DMS53 treated with DMSO at 0.1 percent for 48 hours (cell line): ENCODE measurements at regions not wholly inside any gene's neighbourhood (a gene's known extent, or its start where the extent isn't known, plus 50 kb on each side); places are given as distances from the start of the nearest gene placed in this dataset.
"Not testable (repeated sequence)": the region's sequence is repeated elsewhere in the genome, so short reads cannot be mapped to it uniquely, and the experiment has no call there.

Experiments
- DNase-seq: peaks from one replicate; lab custom pipeline; 2025; ENCODE audit not compliant: unreplicated experiment; lab: John Stamatoyannopoulos, UW

DNA sequence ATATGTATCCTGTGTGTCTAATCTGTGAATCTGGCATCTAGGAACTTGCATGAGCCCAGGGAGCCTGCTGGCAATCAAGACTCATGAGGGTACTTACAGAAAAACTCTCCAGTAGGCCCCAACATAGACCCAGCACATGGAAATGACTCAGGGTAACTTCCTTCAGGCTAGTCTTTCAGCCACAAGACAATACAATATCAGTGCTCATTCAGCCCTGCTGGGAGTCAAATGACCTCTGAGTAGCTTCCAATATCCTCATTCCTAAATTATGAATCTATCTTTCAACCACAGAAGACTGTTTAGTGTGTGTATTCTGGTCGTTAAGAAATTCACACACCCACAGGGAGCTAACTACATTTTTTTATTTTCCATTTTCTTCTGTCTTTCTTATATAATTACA is 1273.0 kb downstream of the EFNA5 start:
- DNase-seq, result no peak

DNA sequence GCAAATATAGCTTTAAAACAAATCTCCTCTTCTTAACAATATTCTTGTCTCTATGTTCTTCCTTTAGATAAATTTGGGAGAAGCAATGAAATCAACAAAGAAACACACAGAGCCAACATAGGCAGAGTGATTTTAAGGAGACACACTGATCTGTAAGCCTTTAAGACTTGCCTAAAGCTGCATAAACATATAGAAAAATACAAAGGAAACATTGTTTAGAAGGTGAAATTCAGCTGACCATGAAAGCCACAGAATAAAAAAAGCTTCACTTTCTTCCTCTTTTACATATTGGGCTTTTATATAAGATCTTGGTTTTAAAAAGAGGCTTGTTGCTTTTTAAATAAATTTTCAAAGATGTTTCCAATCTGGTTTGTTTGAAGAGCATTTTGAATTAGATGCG is 1277.5 kb downstream of the EFNA5 start:
- DNase-seq, result no peak

DNA sequence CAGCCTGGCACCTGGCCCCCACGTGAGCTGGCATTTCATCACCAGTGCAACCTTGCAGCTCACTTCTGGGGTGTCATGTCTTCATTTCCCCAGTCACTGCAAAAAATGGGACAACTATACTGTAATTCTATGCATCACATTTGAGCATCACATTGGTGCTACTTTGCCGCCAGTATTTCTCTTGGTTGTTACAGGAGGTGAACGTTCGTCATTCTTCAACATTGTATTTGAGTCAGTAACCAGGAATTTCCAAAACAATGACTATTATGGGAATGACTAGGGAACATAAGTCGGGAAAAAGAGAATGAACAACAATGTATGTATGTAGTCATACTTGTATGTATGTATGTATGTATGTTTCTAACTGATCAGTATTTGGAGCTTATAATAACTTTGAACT is 1278.0 kb downstream of the EFNA5 start:
- no peak for DNase-seq

DNA sequence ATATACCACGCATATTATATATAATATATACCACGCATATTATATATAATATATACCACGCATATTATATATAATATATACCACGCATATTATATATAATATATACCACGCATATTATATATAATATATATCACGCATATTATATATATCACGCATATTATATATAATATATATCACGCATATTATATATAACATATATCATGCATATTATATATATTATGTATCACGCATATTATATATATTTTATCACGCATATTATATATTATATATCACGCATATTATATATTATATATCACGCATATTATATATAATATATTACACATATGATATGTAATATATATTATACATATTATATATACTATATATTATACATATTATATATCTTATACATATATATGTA is 1283.0 kb downstream of the EFNA5 start:
- not testable (repeated sequence) for DNase-seq

DNA sequence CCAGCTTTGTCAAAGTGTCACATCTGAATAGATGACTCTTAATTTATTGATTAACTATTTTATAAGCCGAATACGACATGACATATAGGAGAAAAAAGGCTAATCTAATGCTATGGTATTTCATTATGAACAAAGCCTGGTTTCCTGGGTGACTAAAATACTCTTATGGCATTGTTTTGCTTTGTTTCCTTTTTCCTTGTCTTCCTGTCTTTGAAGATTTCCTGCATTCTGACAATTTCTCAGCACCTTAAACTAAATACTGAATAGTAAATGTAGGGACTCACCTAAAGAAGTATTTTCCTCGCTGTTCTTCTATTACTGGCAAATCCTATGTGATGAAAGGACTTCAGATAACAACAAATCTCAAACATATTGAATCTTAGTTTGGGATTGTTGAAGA is 1284.5 kb downstream of the EFNA5 start:
- no peak for DNase-seq

DNA sequence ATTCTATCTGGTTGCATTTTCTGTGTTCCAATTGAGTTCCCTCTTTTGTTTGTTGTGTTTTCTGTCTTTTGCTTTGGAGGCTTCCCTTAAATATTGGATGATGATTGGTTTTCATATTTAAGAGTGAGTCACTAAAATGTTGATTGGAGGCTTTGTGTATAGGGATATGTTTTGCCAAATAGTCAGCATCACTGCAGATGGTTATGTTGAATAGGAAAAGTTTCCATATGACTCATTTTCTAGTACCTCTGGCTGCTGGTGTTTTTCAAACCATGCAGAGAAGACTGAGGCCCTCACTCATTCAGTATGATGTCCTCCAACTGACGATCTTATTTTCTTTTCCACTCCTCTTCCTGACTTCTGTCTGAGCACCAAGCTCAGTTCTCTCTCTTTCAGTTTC is 1290.0 kb downstream of the EFNA5 start:
- DNase-seq, result no peak

DNA sequence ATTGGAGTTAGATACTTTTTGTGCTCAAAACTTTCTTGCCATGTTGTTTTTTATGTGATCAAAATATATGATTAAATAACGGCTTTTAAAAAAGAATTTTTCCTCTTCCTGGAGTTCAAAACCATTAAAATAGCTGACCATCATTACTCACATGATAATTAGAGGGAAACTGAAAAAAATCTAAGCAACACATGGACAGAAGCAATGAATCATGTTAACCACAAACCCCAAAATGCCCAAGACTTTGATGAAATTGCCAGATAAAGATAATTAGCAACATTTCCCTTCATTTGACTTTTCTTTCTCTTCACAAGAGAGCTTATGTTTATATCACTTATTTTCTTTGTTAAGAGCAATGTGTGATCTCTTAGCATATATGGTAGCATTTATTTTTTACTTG is 1294.2 kb downstream of the EFNA5 start:
- no peak for DNase-seq

DNA sequence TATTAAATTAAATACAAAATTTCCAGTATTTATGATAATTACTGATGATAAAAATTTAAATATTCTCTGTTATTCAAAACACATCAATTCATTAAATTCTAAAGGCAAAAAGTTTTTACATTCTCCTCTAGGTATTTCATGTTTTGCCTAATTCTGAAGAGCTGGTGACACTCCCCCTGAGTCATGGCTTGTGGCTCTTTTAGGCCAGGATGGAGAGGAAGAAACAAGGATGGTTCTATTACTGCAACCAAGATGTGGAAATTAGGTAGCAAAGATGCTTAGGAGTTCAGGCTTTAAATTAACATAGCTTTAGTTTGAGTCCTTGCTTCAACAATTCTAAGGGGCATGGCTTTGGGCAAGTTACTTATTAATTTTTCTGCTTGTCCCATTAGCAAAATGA is 1295.8 kb downstream of the EFNA5 start:
- DNase-seq, result no peak

DNA sequence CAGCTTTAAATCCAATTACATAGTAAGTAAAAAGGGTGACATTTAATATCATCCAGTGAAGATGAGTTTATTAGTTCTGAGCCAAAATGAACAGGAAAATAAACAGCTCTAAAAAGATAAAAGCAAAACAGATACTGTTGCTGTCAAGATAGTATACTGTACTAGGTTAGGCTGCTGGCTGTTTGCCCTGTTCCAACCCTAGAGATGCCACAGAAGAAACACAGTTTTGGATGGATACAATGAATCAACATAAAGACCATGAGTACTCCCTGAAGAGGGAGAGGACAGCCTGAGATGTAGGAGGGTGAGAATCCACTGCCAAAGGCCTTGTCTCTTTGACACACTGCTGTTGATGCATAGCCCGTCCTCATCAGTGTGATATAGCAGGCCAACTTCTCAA is 1302.7 kb downstream of the EFNA5 start:
- no peak for DNase-seq

DNA sequence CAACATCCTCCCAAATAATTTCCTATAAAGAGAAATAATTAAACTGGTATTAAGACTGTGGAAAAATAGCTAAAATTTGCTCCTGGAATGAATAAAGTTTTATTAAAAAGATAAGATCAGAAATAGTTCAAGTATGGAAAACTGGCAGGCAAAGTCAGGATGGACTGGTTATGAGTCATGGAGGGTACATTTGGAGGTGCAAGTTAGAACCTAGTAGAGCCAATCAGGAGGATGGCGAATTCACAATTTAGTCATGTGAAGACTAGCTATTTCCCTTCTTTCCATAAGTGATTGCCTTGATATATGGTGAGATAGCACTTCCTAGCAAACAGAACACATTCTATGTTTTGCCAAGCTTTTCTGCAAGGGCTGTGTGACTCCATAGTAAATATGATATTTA is 1303.5 kb downstream of the EFNA5 start:
- DNase-seq, result no peak

DNA sequence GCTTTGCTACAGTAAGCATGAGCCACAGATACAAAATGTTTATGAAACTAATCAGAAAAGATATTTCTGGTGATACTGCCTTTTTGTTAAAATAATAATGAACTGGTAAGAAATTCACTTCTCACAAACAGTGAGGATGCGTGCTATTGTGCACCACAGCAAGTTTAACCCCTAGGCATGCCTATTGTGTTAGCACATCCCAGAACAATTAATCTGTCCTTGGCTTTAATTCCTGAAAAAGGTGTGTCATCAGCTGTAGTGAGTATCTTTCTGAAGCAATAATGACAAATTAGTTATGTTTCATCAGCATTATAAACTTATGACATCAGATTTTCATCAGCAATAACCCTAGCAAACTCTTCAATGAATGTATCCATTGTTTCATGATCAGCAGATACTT is 1307.2 kb downstream of the EFNA5 start:
- DNase-seq, result no peak

DNA sequence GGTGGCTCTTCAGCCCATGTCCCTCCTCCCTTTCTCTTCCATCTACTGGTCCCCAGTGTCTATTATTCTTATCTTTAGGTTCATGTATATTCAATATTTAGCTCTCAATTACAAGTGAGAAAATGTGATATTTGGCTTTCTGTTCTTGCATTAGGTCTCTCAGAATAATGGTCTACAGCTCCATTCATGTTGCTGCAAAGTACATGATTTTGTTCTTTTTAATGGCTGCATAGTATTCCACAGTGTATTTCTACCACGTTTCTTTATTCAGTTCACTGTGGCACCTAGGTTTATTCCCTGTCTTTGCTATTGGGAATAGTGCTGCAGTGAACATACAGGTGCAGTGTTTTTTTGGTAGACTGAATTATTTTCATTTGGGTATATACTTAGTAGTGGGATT is 1308.8 kb downstream of the EFNA5 start:
- DNase-seq, result no peak

DNA sequence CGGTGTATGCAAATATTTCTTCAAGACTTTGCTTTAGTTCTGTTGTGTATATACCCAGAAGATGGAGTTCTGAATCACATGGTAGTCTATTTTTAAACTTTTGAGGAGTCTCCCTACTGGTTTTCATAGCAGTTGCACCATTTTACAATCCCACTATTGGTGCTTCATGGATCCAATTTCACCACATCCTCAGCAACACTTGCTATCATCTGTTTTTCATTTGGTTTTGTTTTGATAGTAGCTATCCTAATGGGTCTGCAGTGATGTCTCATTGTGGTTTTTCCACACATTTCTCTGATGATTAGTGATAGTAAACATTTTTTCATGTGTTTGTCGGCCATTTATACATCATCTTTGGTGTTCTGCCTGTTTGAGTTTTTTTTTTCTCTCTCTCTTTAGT is 1339.3 kb downstream of the EFNA5 start:
- DNase-seq, result no peak

DNA sequence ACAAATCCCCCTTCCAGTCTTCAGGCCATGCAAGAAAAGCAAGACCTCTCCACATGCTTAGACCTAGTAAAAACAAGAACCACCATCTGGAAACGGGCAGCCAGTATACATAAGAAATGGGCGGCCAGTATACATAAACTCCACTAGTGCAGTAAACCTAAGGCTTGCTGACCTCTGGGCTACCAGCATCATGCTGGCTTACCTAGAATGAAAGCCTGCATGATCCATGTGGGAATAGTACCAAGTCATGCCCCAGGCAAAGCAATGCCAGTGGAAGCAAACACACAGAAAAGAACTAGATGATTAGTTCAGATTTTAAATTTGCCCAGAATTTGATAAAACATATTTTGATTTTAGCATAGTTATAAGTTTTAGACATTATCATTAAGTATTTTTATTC is 1346.4 kb downstream of the EFNA5 start:
- no peak for DNase-seq

DNA sequence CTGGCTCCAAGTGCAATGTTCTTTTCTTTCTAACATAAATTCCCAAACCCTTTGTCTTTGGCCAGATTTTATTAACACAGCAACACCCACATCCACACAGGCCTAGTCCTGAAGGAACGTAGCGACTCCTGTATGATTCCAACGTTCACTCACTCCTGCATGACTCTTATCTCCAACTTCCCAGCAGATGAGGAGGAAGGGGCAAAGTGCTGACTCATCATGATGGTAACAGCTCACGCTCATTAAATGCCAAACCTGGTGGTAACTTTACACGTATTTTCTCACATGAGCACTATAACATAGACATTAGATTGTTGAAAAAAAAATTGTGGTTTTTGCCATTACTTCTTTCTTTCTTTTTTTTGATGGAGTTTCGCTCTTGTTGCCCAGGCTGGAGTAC is 1349.5 kb downstream of the EFNA5 start:
- no peak for DNase-seq

DNA sequence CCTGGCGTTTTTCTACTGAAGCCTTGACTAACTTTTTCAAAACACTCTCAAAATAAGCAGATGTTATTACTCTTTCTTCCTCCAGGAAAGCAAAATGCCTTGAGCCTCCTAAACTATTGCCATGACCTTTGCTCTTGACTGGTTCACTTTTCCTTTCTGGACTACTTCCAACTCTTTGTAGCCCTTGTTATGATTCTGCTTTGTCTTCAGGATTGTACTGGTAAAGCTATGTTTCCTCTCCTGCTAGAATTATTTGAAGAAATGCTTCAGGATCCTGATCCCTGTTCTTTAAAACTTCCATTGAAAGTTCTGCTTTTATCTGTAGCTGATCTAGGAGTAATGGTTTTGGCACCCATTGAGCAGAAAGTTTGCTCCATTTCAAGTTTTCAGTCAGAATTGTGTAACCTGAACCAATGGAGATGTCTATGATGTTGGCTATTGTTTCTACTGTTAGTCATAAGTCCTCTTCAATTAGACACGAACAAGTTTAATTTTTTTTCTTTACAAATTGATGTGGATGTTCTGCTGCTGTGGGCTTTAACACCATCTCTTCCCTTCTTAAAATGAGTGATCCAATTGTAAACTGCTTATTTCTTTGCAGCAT is 1356.4 kb downstream of the EFNA5 start:
- no peak for DNase-seq

DNA sequence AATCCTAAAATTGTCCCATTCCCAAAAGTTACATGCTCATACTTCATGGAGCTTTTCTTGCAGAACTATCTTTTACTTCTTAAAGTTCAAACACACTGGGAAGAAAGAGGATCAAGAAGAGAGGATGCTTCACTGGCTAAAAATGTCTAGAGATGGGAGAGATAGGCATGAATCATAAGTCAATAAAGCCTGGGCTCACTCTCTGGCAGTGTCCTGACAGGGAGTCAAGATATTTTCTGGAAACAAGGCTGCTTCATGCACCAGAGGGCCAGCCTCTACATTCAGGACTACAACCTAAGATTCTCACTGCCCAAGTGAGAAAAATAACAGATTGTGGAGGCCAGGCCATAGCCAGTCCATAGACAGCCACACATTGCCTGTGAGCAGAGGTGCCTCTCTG is 1358.4 kb downstream of the EFNA5 start:
- DNase-seq, result no peak

DNA sequence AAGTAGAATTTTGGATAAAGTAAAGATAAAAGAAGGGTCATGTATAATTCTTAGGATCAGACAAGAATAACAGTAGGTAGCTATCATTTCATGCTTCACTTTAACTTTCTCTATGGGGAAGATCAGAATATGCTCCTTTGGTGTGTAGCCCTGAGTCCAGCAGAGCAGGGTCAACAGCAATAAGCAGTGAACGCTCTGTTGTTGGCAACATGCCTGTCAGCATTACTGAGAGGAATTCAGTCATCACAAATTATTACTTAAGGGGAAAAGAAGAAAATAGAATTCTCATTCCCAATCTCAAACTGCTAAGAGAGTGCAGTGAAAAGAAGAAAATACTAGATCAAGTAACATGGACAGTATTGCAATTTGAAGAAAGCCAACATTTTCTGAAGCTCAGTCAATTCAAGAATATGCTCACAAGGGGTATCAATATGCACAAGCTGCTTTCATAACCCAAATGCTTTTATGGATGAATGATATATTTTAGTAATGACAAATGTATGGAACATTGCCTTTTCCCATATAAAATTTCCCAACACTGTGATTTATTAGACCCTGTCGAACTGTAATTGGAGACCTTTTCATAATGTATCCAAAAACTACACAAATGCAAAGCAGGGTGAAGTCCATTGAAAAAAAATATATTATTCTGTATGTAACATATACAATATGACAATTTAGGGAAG is 1359.4 kb downstream of the EFNA5 start:
- DNase-seq, result no peak

DNA sequence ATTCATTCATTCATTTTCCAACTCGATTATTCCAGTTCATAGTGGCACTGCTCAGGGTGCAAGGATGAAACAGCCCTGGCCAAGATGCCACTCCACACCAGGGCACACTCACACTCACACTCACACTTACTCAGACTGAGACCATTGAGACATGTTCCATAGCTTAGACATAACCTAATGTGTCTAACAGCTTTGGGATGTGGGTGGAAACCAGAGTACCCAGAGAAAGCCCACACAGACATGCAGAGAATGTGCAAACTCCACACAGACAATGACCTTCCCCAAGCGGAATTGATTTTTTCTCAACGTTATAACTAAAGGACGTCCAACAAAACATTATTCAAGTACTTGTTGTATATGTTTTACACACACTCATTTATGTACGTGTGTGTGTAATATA is 1363.5 kb downstream of the EFNA5 start:
- no peak for DNase-seq

DNA sequence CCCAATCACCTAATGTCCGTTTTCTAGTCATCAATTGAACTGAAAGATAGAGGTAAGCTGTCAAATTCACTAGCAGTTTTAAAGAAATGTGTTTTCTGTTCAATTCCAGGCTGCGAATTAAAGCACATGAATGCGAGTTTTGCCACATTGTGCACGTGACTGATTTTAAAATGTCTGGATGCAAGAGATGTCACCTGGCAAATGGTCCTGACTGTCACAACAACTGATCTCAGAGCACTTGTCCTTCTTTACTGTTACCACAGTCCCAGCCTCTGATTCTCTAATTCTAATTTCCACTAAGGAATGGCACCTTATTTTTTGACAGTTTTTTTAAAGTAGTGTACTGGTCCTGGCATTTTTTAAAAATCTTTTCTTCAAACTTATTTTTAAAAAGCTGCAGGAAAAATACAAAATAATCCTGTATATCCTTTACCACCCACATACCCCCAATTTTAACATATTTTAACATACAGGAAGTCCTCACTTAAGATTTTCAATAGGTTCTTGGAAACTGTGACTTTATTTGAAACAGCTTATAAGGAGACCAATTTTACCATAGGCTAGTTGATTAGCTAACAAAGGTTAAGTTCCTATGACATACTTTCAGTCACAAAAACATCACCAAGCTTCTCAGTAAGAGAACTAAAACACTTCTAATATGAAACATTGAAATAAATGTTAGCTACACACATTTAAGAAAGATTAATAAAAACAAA is 1364.3 kb downstream of the EFNA5 start:
- DNase-seq, result no peak

DNA sequence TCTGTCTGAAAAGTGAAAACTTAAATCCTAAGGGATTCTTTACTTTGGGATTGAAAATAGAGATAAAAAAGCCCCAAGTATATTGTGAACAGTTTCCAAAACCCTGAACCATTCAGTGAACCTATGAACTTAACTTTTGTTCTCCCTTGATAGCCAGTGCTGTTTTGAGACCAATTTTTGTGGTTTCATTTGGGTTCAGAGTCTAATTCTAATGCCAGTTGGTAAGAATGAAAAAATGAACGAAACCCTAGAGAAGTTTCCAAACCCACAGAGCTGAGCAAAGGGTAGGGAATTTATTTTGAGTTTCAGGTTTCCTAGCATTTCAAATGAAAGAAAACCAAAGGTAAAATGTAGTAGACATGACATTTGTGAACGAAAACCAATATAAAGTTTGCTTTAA is 1366.8 kb downstream of the EFNA5 start:
- no peak for DNase-seq

DNA sequence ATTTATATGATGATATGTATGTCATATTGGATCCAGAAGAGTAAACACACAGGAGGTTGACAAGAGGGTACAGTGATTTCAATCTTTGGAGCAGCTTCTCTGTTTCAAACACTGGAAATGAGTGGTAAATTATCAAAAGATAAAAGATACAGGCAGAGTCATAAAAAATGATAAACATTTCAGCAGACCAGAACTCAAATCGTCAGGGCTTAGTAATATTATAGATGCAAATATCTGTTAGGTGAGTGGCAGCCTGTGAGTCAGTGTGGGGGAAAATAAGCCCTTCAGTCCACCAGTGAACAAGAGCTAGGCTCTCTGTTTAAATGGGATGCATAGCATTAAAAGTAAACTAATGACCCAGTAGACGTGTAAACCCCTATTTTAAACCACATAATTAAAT is 1378.1 kb downstream of the EFNA5 start:
- no peak for DNase-seq

DNA sequence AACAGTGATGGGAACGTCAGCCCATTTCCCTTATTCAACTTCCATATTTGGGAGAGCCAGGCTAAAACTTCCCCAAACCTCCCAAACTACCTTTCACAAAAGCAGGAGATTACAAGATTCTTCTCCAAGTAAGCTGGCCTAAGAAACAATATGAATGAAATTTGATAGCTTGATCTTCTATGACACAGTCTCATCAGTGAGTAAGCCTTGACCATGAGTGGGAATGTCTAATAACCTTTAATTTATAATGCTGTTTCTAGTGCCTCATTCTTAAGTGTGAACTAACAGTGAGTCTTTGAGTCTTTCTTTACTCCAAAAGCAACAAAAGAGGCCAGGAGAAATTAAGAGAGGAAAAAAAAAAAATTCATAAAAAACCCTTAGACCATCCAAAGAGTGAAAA is 1379.9 kb downstream of the EFNA5 start:
- DNase-seq, result no peak
